ENCODE measurements at regions not wholly inside any gene's neighbourhood (a gene's known extent, or its start where the extent isn't known, plus 50 kb on each side); places are given as distances from the start of the nearest gene placed in this dataset.
A peak's percentile ranks its signal among the peaks of the same experiment; 100 is the strongest.

- Histone ChIP-seq H3K79me2 (ENCODE audit: insufficient read depth) (no peaks in the 10 kb centered on the region), H3K4me1 (ENCODE audit: insufficient read depth) (no peaks in the 10 kb centered on the region), H2AFZ (no peak overlapping the region), H3K4me2 (ENCODE audit: unreplicated experiment) (no peak overlapping the region), H3K9ac (no peak overlapping the region), H3K9me2 (ENCODE audit: insufficient read depth) (no peaks in the 10 kb centered on the region), H3K9me3 (ENCODE audit: low read depth) (no peaks in the 10 kb centered on the region), H3K27me3 (replicated peaks; ENCODE audit: insufficient read depth) (no peaks in the 10 kb centered on the region; the same call in 1 of the 2 replicates), H3F3A (ENCODE audit: insufficient read depth) (no peaks in the 10 kb centered on the region), H3K4me3 (no peak overlapping the region), H3K27ac (no peak overlapping the region), H3K36me3 (ENCODE audit: low read depth) (no peaks in the 10 kb centered on the region), H4K20me1 (ENCODE audit: insufficient read depth) (no peaks in the 10 kb centered on the region)
- no peak for DNase-seq
- in situ Hi-C loops (cut with MboI): no loop called here
- no peak for TF ChIP-seq EZH2 (IDR thresholded peaks at IDR 0.05; ENCODE audit: insufficient read depth, poor library complexity, severe bottlenecking)
- no peak for TF ChIP-seq EZH2phosphoT487 (IDR thresholded peaks at IDR 0.05; ENCODE audit: insufficient read depth, low read depth)
- WGBS, 2 experiments (ENCODE audit: low coverage in 1 of 2, low lambda C conversion rate in 2 of 2, missing lambda C conversion rate in 2 of 2): 31 to 34% methylated on average over 3 of the region's 3 CpGs
Observed at GRCh38 chr4:27338530-27338929, 477.9 kb downstream of the STIM2 start.

DNA sequence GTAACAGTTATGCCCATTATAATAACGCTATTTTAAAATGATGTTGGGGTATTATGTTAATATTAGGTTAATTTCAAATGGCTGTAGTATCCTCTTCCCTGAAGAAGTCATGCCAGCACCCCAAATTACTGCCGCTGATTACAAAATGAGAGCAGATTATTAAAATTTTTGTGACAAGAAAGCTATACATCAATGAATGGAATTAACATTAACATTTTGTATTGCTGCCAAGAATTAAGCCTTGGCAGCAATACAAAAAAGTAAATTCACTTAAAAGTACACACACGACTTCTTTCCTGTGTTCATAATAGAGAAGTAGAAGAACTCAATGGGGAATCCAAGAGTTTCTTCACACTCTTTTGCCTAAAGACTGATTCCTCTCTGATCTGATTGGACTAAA lies 482.8 kb downstream of the STIM2 start:
- Histone ChIP-seq H3F3A (ENCODE audit: insufficient read depth) (no peaks in the 10 kb centered on the region), H3K4me2 (ENCODE audit: unreplicated experiment) (no peak overlapping the region), H3K27me3 (replicated peaks; ENCODE audit: insufficient read depth) (no peaks in the 10 kb centered on the region; the same call in 1 of the 2 replicates), H3K79me2 (ENCODE audit: insufficient read depth) (no peaks in the 10 kb centered on the region), H4K20me1 (ENCODE audit: insufficient read depth) (no peaks in the 10 kb centered on the region), H3K36me3 (ENCODE audit: low read depth) (no peaks in the 10 kb centered on the region), H2AFZ (no peak overlapping the region), H3K4me3 (no peak overlapping the region), H3K9me2 (ENCODE audit: insufficient read depth) (no peaks in the 10 kb centered on the region), H3K9me3 (ENCODE audit: low read depth) (no peaks in the 10 kb centered on the region), H3K4me1 (ENCODE audit: insufficient read depth) (no peaks in the 10 kb centered on the region), H3K9ac (no peak overlapping the region), H3K27ac (no peak overlapping the region)
- 23 to 25% methylated on average over 3 of the region's 3 CpGs for WGBS, 2 experiments (ENCODE audit: low coverage in 1 of 2, low lambda C conversion rate in 2 of 2, missing lambda C conversion rate in 2 of 2)
- in situ Hi-C loops (cut with MboI): no loop called here
- TF ChIP-seq EZH2 (IDR thresholded peaks at IDR 0.05; ENCODE audit: insufficient read depth, poor library complexity, severe bottlenecking) (no peak), EZH2phosphoT487 (IDR thresholded peaks at IDR 0.05; ENCODE audit: insufficient read depth, low read depth) (no peak)
- DNase-seq: no peak

- H3K36me3 ChIP-seq (ENCODE audit: low read depth): no peaks in the 10 kb centered on the region
- no peak overlapping the region for H2AFZ ChIP-seq
- TF ChIP-seq EZH2 (IDR thresholded peaks at IDR 0.05; ENCODE audit: insufficient read depth, poor library complexity, severe bottlenecking) (no peak), EZH2phosphoT487 (IDR thresholded peaks at IDR 0.05; ENCODE audit: insufficient read depth, low read depth) (no peak)
- no peak overlapping the region for H3K4me3 ChIP-seq
- H3F3A ChIP-seq (ENCODE audit: insufficient read depth): no peaks in the 10 kb centered on the region
- 35 to 36% methylated on average over 3 of the region's 3 CpGs for WGBS, 2 experiments (ENCODE audit: low coverage in 1 of 2, low lambda C conversion rate in 2 of 2, missing lambda C conversion rate in 2 of 2)
- H3K9ac ChIP-seq: no peak overlapping the region
- no peaks in the 10 kb centered on the region for H3K9me3 ChIP-seq (ENCODE audit: low read depth)
- no peak overlapping the region for H3K27ac ChIP-seq
- no peaks in the 10 kb centered on the region for H3K27me3 ChIP-seq (replicated peaks; ENCODE audit: insufficient read depth)
- H3K4me1 ChIP-seq (ENCODE audit: insufficient read depth): no peaks in the 10 kb centered on the region
- no peaks in the 10 kb centered on the region for H3K9me2 ChIP-seq (ENCODE audit: insufficient read depth)
- H3K79me2 ChIP-seq (ENCODE audit: insufficient read depth): no peaks in the 10 kb centered on the region
- H3K4me2 ChIP-seq (ENCODE audit: unreplicated experiment): no peak overlapping the region
- in situ Hi-C loops (cut with MboI): no loop called here
- DNase-seq: peak; percentile 64
- H4K20me1 ChIP-seq (ENCODE audit: insufficient read depth): no peaks in the 10 kb centered on the region
Observed at GRCh38 chr4:27350161-27350560, 489.5 kb downstream of the STIM2 start.

DNA sequence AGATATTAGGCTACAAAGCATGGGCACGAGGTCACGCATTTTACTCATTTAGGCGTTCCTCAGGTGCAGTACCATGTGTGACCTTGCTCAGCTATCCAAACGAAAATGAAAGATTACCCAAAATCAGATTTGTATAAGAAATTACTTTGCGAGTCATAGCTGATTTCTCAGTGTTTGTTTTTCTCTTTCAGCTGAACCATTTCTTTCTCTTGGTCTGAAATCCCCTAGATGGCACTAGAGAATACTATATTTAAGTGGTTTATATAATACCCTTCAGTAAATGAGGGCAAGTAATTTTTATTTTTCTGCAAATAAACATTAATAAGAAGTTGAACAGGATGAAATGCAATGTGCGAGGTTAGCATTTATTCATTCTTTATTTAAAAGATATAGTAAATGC lies 496.6 kb downstream of the STIM2 start:
- Histone ChIP-seq H3K9me2 (ENCODE audit: insufficient read depth) (no peaks in the 10 kb centered on the region), H3K36me3 (ENCODE audit: low read depth) (no peaks in the 10 kb centered on the region), H3K4me2 (ENCODE audit: unreplicated experiment) (no peak overlapping the region), H3K79me2 (ENCODE audit: insufficient read depth) (no peaks in the 10 kb centered on the region), H3K4me1 (ENCODE audit: insufficient read depth) (0 out of 2 replicates have a peak, but pooled peaks cover 5% of the 10 kb centered on the region), H3K9ac (no peak overlapping the region), H4K20me1 (ENCODE audit: insufficient read depth) (no peaks in the 10 kb centered on the region), H3K9me3 (ENCODE audit: low read depth) (no peaks in the 10 kb centered on the region), H3K4me3 (no peak overlapping the region), H3K27me3 (replicated peaks; ENCODE audit: insufficient read depth) (no peaks in the 10 kb centered on the region), H3F3A (ENCODE audit: insufficient read depth) (no peaks in the 10 kb centered on the region), H2AFZ (no peak overlapping the region), H3K27ac (no peak overlapping the region)
- TF ChIP-seq EZH2 (IDR thresholded peaks at IDR 0.05; ENCODE audit: insufficient read depth, poor library complexity, severe bottlenecking): no peak
- TF ChIP-seq EZH2phosphoT487 (IDR thresholded peaks at IDR 0.05; ENCODE audit: insufficient read depth, low read depth): no peak
- in situ Hi-C loops (cut with MboI): no loop called here
- peak; percentile 51 for DNase-seq
- 37 to 42% methylated on average over 6 of the region's 6 CpGs for WGBS, 2 experiments (ENCODE audit: low coverage in 1 of 2, low lambda C conversion rate in 2 of 2, missing lambda C conversion rate in 2 of 2)

DNA sequence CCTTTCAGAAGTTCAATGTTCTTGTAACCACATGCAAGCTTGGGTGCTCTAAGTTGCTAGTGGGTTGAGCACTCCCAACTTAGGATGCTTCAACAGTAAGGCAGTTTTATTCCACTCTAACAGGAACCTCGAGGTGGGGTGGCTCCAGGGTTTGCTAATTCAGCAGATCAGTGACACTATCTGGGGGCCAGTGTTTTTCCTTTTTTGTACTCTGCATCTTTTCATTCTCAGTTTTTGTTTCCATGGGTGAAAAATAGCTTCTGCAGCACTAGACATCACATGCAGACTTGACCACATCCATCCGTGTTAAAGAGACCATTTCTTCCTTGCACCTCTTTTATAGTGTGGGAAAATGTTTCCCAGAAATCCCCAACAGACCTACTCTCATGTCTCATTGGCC lies 497.6 kb downstream of the STIM2 start:
- WGBS, 2 experiments (ENCODE audit: low coverage in 1 of 2, low lambda C conversion rate in 2 of 2, missing lambda C conversion rate in 2 of 2): 6 to 11% methylated on average over 2 of the region's 2 CpGs
- TF ChIP-seq EZH2 (IDR thresholded peaks at IDR 0.05; ENCODE audit: insufficient read depth, poor library complexity, severe bottlenecking): no peak
- TF ChIP-seq EZH2phosphoT487 (IDR thresholded peaks at IDR 0.05; ENCODE audit: insufficient read depth, low read depth): no peak
- in situ Hi-C loops (cut with MboI): no loop called here
- Histone ChIP-seq H3K27ac (no peak overlapping the region), H3K4me2 (ENCODE audit: unreplicated experiment) (no peak overlapping the region), H3K9ac (no peak overlapping the region), H3K79me2 (ENCODE audit: insufficient read depth) (no peaks in the 10 kb centered on the region), H4K20me1 (ENCODE audit: insufficient read depth) (no peaks in the 10 kb centered on the region), H3F3A (ENCODE audit: insufficient read depth) (no peaks in the 10 kb centered on the region), H3K9me2 (ENCODE audit: insufficient read depth) (no peaks in the 10 kb centered on the region), H3K9me3 (ENCODE audit: low read depth) (no peaks in the 10 kb centered on the region), H2AFZ (no peak overlapping the region), H3K4me3 (no peak overlapping the region), H3K36me3 (ENCODE audit: low read depth) (no peaks in the 10 kb centered on the region), H3K4me1 (ENCODE audit: insufficient read depth) (0 out of 2 replicates have a peak, but pooled peaks cover 5% of the 10 kb centered on the region), H3K27me3 (replicated peaks; ENCODE audit: insufficient read depth) (no peaks in the 10 kb centered on the region)
- no peak for DNase-seq
